Large intestine (tissue), 3 donors: ENCODE measurements at regions not wholly inside any gene's neighbourhood (a gene's known extent, or its start where the extent isn't known, plus 50 kb on each side); places are given as distances from the start of the nearest gene placed in this dataset.

Experiments
- DNase-seq, 2 donors: peaks; one replicate each; pipeline versions ENCODE4 v3.0.0 to v3.0.0-alpha.2; 2013
- H3K27ac ChIP-seq: one replicate; pipeline ENCODE4 v1.5.1; 2013; ENCODE audit warnings: low read length
- H3K27me3 ChIP-seq: 2 replicates; pipeline ENCODE4 v1.6.1; 2013; ENCODE audit warnings: low read length; ENCODE audit not compliant: control insufficient read depth, insufficient read depth
- H3K36me3 ChIP-seq: 2 replicates; pipeline ENCODE4 v1.6.1; 2013; ENCODE audit warnings: low read length; ENCODE audit not compliant: control insufficient read depth, insufficient read depth
- H3K4me1 ChIP-seq: one replicate; pipeline ENCODE4 v1.6.1; 2013; ENCODE audit warnings: low read length; ENCODE audit not compliant: control insufficient read depth, insufficient read depth
- H3K4me3 ChIP-seq: one replicate; pipeline ENCODE4 v1.5.1; 2013; ENCODE audit warnings: low read length
- H3K9me3 ChIP-seq: one replicate; pipeline ENCODE4 v1.6.1; 2013; ENCODE audit warnings: mild to moderate bottlenecking, low read depth, low read length, moderate library complexity; ENCODE audit not compliant: control insufficient read depth
- WGBS: methylation state at CpG from one replicate; pipeline ENCODE4 v1.1.5; 2013; ENCODE audit warnings: low lambda C conversion rate; ENCODE audit not compliant: insufficient coverage; 5-methylcytosine and 5-hydroxymethylcytosine counted together

GRCh38 chrX:115399306-115399705 is 109.8 kb downstream of the LUZP4 start:
- DNase-seq, result no peak
- no peaks in the 10 kb centered on the region for H3K27me3 ChIP-seq
- no CpG with 5 or more reads among the region's 2 CpGs for WGBS
- no peaks in the 10 kb centered on the region for H3K4me1 ChIP-seq
- no peaks in the 10 kb centered on the region for H3K9me3 ChIP-seq
- no peaks in the 10 kb centered on the region for H3K36me3 ChIP-seq
- no peak overlapping the region for H3K4me3 ChIP-seq
- no peak overlapping the region for H3K27ac ChIP-seq

GRCh38 chrX:115400960-115401359 is 111.4 kb downstream of the LUZP4 start:
- Histone ChIP-seq H3K27ac (no peak overlapping the region), H3K27me3 (no peaks in the 10 kb centered on the region), H3K9me3 (no peaks in the 10 kb centered on the region), H3K4me3 (no peak overlapping the region), H3K36me3 (no peaks in the 10 kb centered on the region), H3K4me1 (no peaks in the 10 kb centered on the region)
- no peak for DNase-seq
- WGBS, result no CpG with 5 or more reads among the region's 3 CpGs

- H3K27me3 ChIP-seq, result no peaks in the 10 kb centered on the region
- no peaks in the 10 kb centered on the region for H3K9me3 ChIP-seq
- no peaks in the 10 kb centered on the region for H3K36me3 ChIP-seq
- DNase-seq, result no peak
- H3K27ac ChIP-seq, result no peak overlapping the region
- H3K4me1 ChIP-seq, result no peaks in the 10 kb centered on the region
- WGBS, result no CpG with 5 or more reads among the region's 2 CpGs
- H3K4me3 ChIP-seq, result no peak overlapping the region
Observed at GRCh38 chrX:115402299-115402698, 112.8 kb downstream of the LUZP4 start.

- no CpG with 5 or more reads among the region's 2 CpGs for WGBS
- Histone ChIP-seq H3K27ac (no peak overlapping the region), H3K4me1 (no peaks in the 10 kb centered on the region), H3K9me3 (no peaks in the 10 kb centered on the region), H3K27me3 (no peaks in the 10 kb centered on the region), H3K36me3 (no peaks in the 10 kb centered on the region), H3K4me3 (no peak overlapping the region)
- no peak for DNase-seq
Observed at GRCh38 chrX:115408771-115409400, 119.4 kb downstream of the LUZP4 start.

- Histone ChIP-seq H3K4me1 (no peaks in the 10 kb centered on the region), H3K9me3 (no peaks in the 10 kb centered on the region), H3K27ac (no peak overlapping the region), H3K27me3 (no peaks in the 10 kb centered on the region), H3K4me3 (no peak overlapping the region), H3K36me3 (no peaks in the 10 kb centered on the region)
- WGBS, result 0% methylated on average over 1 of the region's 1 CpG
- no peak for DNase-seq
Observed at GRCh38 chrX:115409551-115409950, 120.0 kb downstream of the LUZP4 start.

GRCh38 chrX:115410731-115411428 is 121.4 kb downstream of the LUZP4 start:
- no peak for DNase-seq
- Histone ChIP-seq H3K9me3 (no peaks in the 10 kb centered on the region), H3K36me3 (no peaks in the 10 kb centered on the region), H3K27ac (no peak overlapping the region), H3K4me3 (no peak overlapping the region), H3K27me3 (no peaks in the 10 kb centered on the region), H3K4me1 (no peaks in the 10 kb centered on the region)
- WGBS, result 100% methylated on average over 1 of the region's 5 CpGs

- WGBS, result no CpG with 5 or more reads among the region's 7 CpGs
- Histone ChIP-seq H3K27ac (no peak overlapping the region), H3K4me1 (no peaks in the 10 kb centered on the region), H3K9me3 (no peaks in the 10 kb centered on the region), H3K27me3 (no peaks in the 10 kb centered on the region), H3K4me3 (no peak overlapping the region), H3K36me3 (no peaks in the 10 kb centered on the region)
- no peak for DNase-seq
Observed at GRCh38 chrX:115413246-115413878, 123.8 kb downstream of the LUZP4 start.

GRCh38 chrX:115419069-115419468 is 129.6 kb downstream of the LUZP4 start:
- Histone ChIP-seq H3K4me1 (no peaks in the 10 kb centered on the region), H3K4me3 (no peak overlapping the region), H3K27me3 (no peaks in the 10 kb centered on the region), H3K9me3 (no peaks in the 10 kb centered on the region), H3K36me3 (no peaks in the 10 kb centered on the region), H3K27ac (no peak overlapping the region)
- 100% methylated on average over 1 of the region's 5 CpGs for WGBS
- no peak for DNase-seq

- Histone ChIP-seq H3K4me3 (no peak overlapping the region), H3K4me1 (no peaks in the 10 kb centered on the region)
- WGBS, result no CpG with 5 or more reads among the region's 3 CpGs
Observed at GRCh38 chrX:115423086-115423485, 133.6 kb downstream of the LUZP4 start.

GRCh38 chrX:115425359-115425758 is 135.6 kb upstream of the PLS3 start:
- no peaks in the 10 kb centered on the region for H3K4me1 ChIP-seq
- WGBS, result no CpG with 5 or more reads among the region's 6 CpGs
- no peaks in the 10 kb centered on the region for H3K36me3 ChIP-seq
- H3K9me3 ChIP-seq, result no peaks in the 10 kb centered on the region
- DNase-seq, result no peak
- H3K27me3 ChIP-seq, result no peaks in the 10 kb centered on the region
- no peak overlapping the region for H3K27ac ChIP-seq
- H3K4me3 ChIP-seq, result no peak overlapping the region

More at GRCh38 chrX:115423086-115423485, 133.6 kb downstream of the LUZP4 start:
- no peaks in the 10 kb centered on the region for H3K27me3 ChIP-seq
- no peaks in the 10 kb centered on the region for H3K9me3 ChIP-seq
- no peak for DNase-seq
- H3K27ac ChIP-seq, result no peak overlapping the region
- no peaks in the 10 kb centered on the region for H3K36me3 ChIP-seq
